GM12891 (cell line): ENCODE measurements at regions not wholly inside any gene's neighbourhood (a gene's known extent, or its start where the extent isn't known, plus 50 kb on each side); places are given as distances from the start of the nearest gene placed in this dataset.

Source experiments
- DNase-seq: peaks from one replicate; pipeline ENCODE4 v3.0.0; 2011; ENCODE audit warnings: low spot score; ENCODE audit not compliant: insufficient read length
- FAIRE-seq: peaks from 2 replicates; lab custom pipeline; 2011; peaks lifted over from hg19 to GRCh38; lab: Jason Lieb, UNC
- PAX5 ChIP-seq: IDR thresholded peaks from 2 replicates; pipeline ENCODE4 v1.6.1; 2011; ENCODE audit warnings: low read length, moderate library complexity, mild to moderate bottlenecking; ENCODE audit not compliant: insufficient read depth, severe bottlenecking
- POLR2A ChIP-seq: IDR thresholded peaks from 2 replicates; pipeline ENCODE4 v1.6.1; 2011; ENCODE audit warnings: low read depth, low read length, control low read depth
- POLR2AphosphoS5 ChIP-seq: IDR thresholded peaks from 2 replicates; pipeline ENCODE4 v1.6.1; 2011; ENCODE audit warnings: low read depth, low read length, control low read depth
- POU2F2 ChIP-seq: IDR thresholded peaks from 2 replicates; pipeline ENCODE4 v1.6.1; 2011; ENCODE audit warnings: low read depth, mild to moderate bottlenecking, control low read depth, low read length, moderate library complexity
- SPI1 ChIP-seq: IDR thresholded peaks from 2 replicates; pipeline ENCODE4 v1.6.1; 2011; ENCODE audit warnings: low read depth, low read length, control low read depth
- TAF1 ChIP-seq: IDR thresholded peaks from 2 replicates; pipeline ENCODE4 v1.6.1; 2011; ENCODE audit warnings: low read depth, low read length, control low read depth

DNA sequence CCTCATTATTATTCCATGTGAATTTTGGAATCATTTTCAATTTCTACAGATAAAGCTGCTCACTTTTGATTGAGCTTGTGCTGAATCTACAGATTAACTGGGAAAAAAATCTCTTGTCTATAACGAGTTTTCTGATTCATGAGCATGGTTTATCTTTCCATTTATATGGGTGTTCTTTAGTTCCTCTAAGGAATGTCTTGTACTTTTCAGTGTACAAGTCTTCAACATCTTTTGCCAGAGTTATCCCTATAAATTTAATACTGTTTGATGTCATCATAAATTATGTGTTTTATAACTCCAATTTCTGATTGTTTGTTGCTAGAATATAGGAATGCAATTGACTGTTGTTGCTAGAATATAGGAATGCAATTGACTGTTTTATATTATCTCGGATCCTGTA is 533.8 kb downstream of the OLFM4 start:
- no peak for DNase-seq
- no peak for TF ChIP-seq TAF1
- FAIRE-seq = no peak

DNA sequence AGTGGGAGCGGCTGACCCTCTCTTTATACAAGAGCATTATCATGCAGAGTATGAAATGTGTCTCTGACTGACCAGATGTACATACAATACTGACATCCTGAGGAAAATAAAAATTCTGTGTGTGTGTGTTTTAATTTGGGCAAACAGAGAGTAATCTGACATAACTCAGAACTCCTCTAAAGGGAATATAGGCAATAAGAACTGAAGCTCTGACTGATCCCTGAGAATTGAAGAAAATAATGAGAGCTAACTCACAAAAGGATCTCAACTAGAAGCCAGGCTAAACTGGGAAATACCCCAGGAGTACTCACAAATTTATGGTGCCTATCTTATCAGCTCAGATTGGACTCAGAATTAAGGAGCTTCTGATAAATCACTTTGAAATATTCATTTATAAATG is 539.9 kb downstream of the OLFM4 start:
- FAIRE-seq = no peak
- no peak for DNase-seq
- TF ChIP-seq POLR2AphosphoS5 = no peak
- no peak for TF ChIP-seq TAF1

DNA sequence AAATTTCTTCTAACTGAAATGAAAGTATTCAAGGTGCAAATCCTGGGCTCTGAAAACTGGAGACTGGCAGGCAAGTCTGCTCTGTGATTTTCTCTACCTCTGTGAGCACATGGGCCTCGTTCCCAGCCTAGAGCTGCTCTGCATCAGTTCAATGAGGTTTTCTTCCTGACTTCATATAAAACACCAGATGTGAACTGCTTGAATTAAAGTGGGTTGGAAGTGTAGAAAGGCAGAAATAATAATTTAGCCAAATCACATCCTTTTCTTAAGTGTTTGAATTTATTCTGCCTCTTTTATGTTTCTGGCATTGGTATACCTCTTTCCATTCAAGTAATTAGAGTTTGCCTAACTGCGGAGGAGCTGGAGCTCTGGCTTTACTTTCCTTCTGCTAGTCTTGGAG is 540.8 kb downstream of the OLFM4 start:
- TF ChIP-seq PAX5 (no peak), POLR2AphosphoS5 (no peak), TAF1 (no peak), SPI1 (no peak), POU2F2 (no peak)
- FAIRE-seq (no peak), DNase-seq (no peak)

DNA sequence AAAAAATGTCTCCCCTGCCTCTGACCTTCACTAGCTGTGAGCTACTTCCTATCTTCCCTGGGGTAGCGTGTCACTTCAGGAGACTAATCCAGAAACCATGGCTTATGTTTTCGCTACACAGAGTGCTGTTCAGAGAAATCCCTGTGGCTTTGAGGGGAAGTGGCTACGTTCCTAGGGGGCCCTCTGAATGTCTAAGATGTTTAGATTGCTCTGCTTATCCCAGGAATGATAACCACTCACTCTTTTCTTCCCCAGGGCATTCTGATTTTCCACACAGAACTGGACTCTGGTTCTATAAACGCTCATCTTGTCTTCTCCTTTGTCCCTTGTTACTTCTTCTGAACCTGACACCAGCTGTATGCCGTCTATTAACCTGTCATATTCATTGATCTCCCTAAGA is 572.5 kb downstream of the OLFM4 start:
- TF ChIP-seq TAF1 (no peak), POLR2AphosphoS5 (no peak), POLR2A (no peak), PAX5 (no peak), SPI1 (no peak)
- no peak for DNase-seq
- FAIRE-seq = no peak

DNA sequence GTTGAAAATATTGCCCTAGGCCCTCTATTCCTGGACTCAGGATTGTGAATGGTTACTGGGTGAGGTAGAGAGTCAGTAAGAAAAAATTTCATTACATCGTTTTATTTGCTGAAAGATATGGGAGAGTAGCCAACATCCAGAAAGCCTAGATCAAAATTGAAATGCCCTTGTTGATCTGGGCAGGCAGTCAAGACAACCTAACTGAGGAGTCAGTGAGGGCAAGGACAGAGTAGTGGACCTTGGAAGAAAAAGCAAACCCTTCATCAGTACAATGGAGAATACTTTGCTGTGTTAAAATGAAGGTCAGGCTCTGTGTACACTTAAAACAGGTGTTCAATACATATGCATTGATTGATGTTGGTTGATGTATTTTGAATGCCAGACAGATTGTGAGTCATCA is 576.7 kb downstream of the OLFM4 start:
- TF ChIP-seq POLR2A (no peak), POU2F2 (no peak), POLR2AphosphoS5 (no peak), TAF1 (no peak), SPI1 (no peak), PAX5 (no peak)
- DNase-seq (no peak), FAIRE-seq (no peak)

DNA sequence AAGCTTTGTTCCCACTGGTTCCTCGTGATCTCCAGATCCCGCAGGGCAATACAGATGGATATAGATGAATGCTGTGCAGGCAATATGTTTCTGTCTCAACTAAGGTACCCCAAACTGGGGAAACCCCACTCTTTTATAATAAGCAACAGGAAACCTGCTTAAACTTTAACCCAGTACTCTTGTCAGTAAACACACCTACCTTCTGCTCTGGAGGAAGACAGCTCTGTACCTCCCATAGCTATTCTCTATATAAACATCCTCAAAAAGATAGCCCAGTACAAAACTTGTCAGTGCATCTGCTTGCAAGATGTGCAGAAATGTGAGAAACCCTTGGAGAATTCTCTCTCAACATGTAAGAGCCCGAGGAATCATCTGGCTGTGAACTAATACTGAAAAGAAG is 583.6 kb downstream of the OLFM4 start:
- FAIRE-seq (no peak), DNase-seq (no peak)
- TF ChIP-seq TAF1 (no peak), POLR2A (no peak), POLR2AphosphoS5 (no peak), POU2F2 (no peak), SPI1 (no peak), PAX5 (no peak)

DNA sequence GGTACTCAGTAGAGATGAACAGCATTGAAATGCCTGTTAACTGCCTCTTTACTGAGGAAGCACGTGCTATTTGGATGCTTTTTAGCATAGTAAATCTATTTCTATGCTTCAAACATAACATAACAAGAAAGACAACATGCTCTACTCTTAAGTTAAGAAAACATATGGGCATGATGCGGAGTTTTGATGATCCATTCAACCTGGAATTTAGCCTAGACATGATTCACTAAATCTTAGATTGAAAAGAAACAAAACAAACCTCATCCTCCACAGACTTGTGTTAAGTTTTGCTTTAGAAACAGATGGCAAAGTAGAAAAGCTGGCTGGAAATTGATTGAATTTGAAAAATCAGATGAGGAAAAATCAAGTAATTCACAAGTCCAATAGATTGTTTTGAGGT is 593.8 kb downstream of the OLFM4 start:
- FAIRE-seq = no peak
- TF ChIP-seq POU2F2 (no peak), TAF1 (no peak), POLR2AphosphoS5 (no peak), POLR2A (no peak), SPI1 (no peak), PAX5 (no peak)

DNA sequence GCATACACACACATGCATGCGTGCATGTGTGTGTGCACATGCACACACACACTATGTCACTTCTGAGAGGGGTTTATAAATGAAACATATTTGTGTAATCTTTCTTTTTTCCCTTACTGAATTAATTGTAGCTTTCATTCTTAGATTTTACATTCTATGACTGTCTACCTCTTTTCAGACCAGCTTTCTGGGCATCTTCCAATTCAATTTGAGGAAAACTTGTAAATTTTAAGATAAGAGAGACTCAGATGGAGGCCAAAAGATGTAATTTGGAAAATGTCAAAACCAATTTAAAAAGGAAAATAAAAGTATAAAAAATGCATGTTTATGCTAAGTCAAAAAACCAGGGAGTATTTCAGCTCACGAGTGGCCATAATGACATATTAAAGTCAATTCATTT is 594.5 kb downstream of the OLFM4 start:
- TF ChIP-seq POU2F2 = no peak
- TF ChIP-seq TAF1 = no peak
- no peak for TF ChIP-seq POLR2A
- no peak for TF ChIP-seq PAX5
- TF ChIP-seq POLR2AphosphoS5 = no peak
- no peak for TF ChIP-seq SPI1
- no peak for FAIRE-seq

More for the DNA sequence above, 593.8 kb downstream of the OLFM4 start:
- DNase-seq = no peak

DNA sequence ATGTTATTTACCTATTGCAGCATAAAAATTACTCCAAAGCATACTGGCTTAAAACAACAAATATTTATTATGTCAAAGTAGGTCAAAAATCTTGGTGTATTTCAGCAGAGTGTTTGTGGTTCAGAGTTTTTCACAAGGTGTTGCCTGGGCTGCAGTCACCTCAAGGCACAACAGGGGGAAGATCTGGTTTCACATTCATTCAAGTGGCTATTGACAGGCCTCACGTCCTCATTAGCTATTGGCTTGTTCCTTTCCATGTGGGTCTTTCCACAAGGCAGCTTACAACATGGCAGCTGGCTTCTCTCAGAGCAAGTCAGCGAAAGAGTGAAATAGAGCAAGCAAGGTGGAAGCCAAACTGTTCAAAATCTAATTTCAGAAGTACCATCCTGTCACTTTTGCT is 602.9 kb downstream of the OLFM4 start:
- TF ChIP-seq PAX5 = no peak
- no peak for TF ChIP-seq POLR2AphosphoS5
- TF ChIP-seq TAF1 = no peak
- TF ChIP-seq POLR2A = no peak
- TF ChIP-seq SPI1 = no peak
- no peak for TF ChIP-seq POU2F2
- no peak for DNase-seq
- FAIRE-seq = no peak

More for the DNA sequence above, 594.5 kb downstream of the OLFM4 start:
- DNase-seq = no peak

DNA sequence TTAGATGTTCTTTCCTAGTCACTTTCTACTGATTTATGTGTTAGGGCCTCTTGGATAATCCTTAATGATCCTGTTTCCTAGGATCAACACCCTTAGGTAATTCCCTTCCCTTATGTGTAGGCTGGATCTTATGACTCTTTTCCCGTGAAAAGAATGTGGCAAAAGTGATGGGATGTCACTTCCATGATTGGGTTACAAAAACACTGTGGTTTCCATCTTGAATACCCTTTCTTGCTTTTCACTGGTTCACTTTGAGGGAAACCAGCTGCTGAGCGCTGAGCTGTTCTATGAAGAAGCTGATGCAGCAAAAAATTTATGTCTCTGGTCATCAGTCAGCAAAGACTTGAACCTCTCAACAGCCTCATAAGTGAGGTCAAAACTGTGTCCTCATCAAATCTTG is 609.4 kb downstream of the OLFM4 start:
- FAIRE-seq (no peak), DNase-seq (no peak)
- TF ChIP-seq TAF1 (no peak), POLR2AphosphoS5 (no peak), POLR2A (no peak), SPI1 (no peak), PAX5 (no peak), POU2F2 (no peak)
